HUDEP-2 (cell line): ENCODE measurements at regions not wholly inside any gene's neighbourhood (a gene's known extent, or its start where the extent isn't known, plus 50 kb on each side); places are given as distances from the start of the nearest gene placed in this dataset.
A peak's percentile ranks its signal among the peaks of the same experiment; 100 is the strongest.

Experiments used
- DNase-seq, 76 experiments: peaks; one replicate each; lab custom pipeline; 2025; ENCODE audit not compliant: unreplicated experiment in 76 of 76; lab: John Stamatoyannopoulos, UW

GRCh38 chr5:64110222-64110621 is 55.4 kb upstream of the RNF180 start:
- no peak for DNase-seq

- DNase-seq, result no peak
Measured at GRCh38 chr5:64108674-64109073, 57.0 kb upstream of the RNF180 start.

- DNase-seq, result no peak
Measured at GRCh38 chr5:64100203-64100602, 65.4 kb upstream of the RNF180 start.

GRCh38 chr5:64096771-64097170 is 68.9 kb upstream of the RNF180 start:
- DNase-seq, result no peak

- no peak for DNase-seq
Measured at GRCh38 chr5:64077589-64077988, 88.1 kb upstream of the RNF180 start.

GRCh38 chr5:64074533-64074932 is 91.1 kb upstream of the RNF180 start:
- peak in 11 of 76 experiments; percentile 0 to 41 (median 2) for DNase-seq

- DNase-seq, result no peak
Measured at GRCh38 chr5:64069486-64069885, 96.2 kb upstream of the RNF180 start.

- no peak for DNase-seq
Measured at GRCh38 chr5:64050296-64050695, 88.1 kb upstream of the HTR1A start.

GRCh38 chr5:64040490-64040889 is 78.2 kb upstream of the HTR1A start:
- no peak for DNase-seq

GRCh38 chr5:64026493-64026892 is 64.2 kb upstream of the HTR1A start:
- no peak for DNase-seq

GRCh38 chr5:64019746-64020145 is 57.5 kb upstream of the HTR1A start:
- no peak for DNase-seq

- no peak for DNase-seq
Measured at GRCh38 chr5:64018966-64019365, 56.7 kb upstream of the HTR1A start.

- DNase-seq, result no peak
Measured at GRCh38 chr5:64015824-64016223, 53.6 kb upstream of the HTR1A start.
